NCI-H2029 treated with DMSO at 0.1 percent for 48 hours (cell line): ENCODE measurements at regions not wholly inside any gene's neighbourhood (a gene's known extent, or its start where the extent isn't known, plus 50 kb on each side); places are given as distances from the start of the nearest gene placed in this dataset.
"Not testable (repeated sequence)": the region's sequence is repeated elsewhere in the genome, so short reads cannot be mapped to it uniquely, and the experiment has no call there.

Experiments used
- DNase-seq: peaks from one replicate; lab custom pipeline; 2025; lab: John Stamatoyannopoulos, UW

DNA sequence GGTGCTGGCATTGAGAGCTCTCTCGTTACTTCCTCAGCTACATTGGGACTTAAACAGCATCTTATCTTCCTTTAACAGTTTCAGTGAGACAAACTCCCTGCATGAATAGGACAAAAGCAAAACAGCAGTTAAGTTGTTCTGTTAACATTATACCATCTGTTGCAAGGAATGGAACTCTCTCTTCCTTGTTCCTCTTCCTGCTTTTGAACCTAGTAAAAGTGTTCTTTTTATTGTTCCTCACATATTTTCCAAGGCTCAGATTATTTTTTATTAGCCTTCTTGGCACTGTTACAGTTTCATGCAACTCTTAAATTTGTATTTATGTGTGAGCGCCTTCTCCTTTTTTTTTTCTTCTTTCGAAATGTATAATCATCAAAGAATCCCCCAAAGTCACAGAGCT, 202.6 kb upstream of the UFM1 start:
- no peak for DNase-seq

DNA sequence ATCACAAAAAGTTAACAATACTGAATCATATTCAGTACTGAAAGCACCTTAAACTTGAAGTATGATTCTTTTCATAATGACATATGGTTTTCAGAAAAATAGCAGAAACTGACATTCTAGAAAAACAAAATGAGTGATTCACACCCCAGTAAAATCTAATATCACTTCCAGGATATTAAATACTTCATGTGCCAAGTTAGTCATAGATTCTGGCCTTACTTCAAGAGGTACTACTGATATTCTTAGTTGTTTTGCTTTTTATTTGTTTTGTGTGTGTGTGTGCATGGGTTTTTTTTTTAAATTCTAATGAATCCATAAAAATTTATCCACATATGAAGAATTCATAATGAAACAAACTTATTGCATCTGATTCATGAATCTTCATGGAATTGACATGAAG, 207.9 kb upstream of the UFM1 start:
- no peak for DNase-seq

DNA sequence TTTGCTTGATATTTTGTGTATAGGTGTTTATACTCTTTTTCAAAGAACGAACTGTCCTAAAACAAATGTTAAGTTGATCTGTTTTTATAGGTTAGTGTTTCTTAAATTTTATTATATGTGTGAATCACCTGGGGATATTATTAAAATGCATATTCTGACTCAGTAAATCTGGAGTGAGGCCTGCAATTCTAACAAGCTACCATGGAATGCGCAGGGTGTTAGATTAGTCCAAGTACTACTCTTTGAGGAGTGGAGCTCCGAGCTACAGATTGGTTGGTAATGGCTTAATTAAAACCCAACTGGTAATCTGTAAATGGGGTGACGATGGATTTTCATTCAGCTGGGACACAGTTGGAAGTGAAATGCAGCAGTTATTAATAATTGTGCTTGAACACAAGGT, 214.1 kb upstream of the UFM1 start:
- no peak for DNase-seq

DNA sequence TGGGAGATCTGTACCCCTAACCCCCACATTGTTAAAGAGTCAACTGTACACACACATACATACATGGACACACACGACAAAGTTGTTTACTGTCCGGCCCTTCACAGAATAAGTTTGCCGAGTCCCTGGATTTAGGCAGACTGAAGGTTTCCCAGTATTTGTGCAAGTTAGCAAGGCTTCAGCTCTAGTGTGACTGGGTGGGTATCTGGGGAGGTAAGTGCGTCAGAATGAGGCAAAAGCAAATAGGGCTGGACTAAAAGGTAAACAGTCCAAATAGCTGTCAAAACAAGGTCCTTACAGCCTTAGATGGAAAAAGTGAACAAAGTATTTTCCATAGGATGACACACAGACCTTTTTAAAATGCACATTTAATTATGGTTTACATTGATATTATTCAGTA, 228.4 kb upstream of the UFM1 start:
- DNase-seq, result no peak

DNA sequence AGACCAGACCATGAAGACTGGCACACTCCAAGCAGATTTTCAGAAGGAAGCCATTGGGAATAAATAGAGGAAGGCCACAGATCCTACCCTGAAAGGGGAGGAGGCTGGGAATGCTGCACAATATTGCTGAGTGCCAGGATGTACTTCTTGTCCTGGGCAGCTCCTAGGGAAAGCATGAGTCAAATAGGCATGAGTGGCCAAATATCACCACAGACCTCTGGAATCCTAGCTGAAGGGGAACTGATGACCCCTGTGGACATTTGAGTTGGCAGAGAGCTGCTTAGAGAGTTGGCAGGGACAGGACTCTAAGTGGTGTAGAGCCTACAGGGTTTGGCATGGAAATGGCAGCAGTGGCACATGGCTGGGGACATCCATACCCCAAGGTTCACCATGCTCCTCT, 234.3 kb upstream of the TRPC4 start:
- DNase-seq, result peak; percentile 2

DNA sequence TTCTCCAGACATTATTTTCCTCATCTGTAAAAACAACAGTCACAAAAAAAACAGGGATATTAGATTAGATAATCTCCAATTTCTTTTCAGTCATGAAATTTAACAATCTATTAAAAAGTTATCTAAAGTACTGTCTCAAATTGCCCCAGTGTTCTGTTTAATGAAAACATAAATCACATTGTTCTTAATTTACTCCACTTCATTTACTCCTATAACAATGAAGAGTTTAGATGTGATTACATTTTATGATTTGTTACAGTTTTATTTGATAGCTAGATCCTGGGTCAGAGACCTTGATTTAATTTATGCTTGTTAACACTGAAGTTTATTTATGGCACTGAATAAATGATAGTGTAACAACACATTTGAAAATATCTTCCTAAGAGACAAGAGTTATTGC, 230.2 kb upstream of the TRPC4 start:
- DNase-seq, result no peak

DNA sequence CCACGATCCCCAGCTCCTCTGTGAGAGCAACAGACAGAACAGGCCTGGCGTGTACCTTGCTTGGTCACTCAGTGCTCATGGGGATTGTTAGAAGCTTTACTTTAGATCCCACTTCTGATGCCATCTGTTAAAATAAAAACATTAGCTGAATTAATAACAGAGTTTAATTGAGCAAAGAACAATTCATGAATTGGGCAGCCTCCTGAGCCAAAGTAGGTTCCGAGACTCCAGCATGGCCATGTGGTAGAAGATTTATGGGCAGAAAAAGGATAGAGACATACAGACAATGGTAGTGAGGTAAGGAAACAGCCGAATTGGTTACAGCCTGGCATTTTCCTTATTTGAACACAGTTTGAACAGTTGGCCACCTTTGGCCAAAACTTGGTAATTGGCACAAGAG, 223.9 kb upstream of the TRPC4 start:
- no peak for DNase-seq

DNA sequence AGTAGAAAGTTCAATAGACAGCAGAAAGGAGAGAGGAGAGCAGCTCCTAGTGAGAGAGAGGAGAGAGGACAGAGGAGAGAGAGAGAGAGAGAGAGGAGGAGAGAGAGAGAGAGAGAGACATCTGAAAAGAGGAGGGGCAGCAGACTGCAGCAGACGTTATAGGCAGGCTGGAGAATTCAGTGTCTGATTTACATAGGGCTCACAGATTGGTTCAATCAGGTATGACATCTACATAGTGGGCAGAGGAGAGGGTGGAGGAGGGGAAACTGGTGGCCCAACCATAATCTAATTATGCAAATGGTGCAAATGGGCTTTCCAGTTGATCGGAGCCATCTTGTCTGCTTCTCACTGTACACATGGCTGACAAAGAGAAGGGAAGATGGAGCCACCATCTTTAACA, 221.3 kb upstream of the TRPC4 start:
- DNase-seq, result no peak

DNA sequence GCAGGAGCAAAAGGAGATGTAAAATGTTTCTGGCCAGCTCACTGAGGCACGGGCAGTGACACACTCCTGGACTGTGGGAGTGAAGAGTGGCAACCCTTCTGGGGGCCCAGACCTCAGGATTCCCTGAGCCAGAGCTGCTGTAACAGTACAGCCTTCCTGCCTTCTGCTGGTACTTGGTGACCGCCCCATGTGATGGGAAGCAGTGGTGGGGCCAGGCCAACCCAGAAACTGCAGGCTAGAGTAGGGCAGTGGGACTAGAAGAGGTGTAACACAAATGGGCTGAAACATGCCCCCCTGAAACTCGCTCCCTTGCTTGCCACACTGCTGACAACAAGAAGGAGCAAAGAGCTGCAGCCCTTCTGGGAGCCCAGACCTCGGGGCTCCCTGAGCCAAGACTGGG, 217.1 kb upstream of the TRPC4 start:
- no peak for DNase-seq

DNA sequence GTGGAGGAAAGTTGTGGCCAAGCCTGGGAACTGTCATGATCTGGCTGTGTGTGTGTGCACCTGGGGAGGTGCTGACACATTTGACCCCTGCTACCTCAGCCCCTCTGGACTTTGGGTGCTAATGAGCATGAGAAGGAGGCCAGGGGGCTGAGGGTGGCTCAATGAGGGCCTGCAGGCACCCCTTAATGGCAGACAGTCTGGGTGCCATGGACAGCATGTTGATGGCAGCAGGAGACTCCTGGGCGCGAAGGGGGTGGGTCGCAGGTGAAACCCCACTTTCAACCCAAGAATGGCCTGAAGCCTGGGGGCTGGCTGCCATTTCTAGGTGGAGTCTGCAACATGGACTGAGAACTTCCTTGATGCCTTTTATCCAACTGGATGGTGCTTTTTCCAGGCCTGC, 216.4 kb upstream of the TRPC4 start:
- no peak for DNase-seq

DNA sequence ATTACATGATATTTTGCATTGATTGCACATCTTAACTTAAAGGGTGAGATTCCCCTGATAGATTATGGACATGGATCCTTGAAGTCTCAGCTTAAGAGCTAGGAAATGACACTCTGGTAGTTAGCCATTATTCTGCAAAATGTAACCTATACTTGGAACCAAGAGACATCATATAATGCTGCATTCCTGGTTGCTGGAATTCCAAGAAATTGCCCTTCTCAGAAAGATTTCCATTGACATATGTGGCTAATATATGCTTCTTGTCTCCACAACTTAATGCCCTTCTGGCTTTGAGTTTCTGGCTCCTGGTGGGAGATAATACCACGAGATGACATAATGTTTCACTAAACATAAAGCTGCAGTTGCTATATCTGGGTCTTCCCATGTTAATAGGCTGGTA, 204.4 kb upstream of the TRPC4 start:
- no peak for DNase-seq

DNA sequence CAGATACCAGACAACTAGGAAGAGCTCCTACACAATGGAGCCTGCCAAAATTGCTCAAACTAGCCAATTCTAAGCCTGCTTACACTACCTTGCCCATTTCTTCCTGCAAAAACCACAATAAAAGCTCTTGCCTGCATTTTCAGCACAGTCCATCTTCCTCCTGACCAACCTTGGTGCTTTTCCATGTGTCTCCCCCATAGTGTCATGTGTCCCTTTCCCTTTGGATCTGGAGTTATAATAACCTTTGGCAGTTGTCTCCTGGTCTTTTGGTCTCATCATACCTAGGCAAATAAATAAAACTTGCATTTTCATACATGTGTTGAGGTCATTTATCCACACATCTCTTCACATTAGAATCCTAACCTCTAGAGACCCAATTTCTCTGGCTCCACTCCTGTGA, 203.1 kb upstream of the TRPC4 start:
- DNase-seq, result no peak

DNA sequence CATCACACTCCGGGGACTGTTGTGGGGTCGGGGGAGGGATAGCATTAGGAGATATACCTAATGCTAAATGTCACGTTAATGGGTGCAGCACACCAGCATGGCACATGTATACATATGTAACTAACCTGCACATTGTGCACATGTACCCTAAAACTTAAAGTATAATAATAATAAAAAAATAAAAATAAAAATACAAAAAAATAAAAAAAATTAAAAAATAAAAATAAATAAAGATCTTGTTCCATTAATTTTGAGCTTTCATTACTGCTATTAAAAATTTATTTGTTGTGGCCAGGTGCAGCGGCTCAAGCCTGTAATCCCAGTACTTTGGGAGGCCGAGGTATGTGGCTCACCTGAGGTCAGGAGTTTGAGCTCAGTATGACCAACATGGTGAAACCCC, 201.8 kb upstream of the TRPC4 start:
- DNase-seq, result not testable (repeated sequence)

DNA sequence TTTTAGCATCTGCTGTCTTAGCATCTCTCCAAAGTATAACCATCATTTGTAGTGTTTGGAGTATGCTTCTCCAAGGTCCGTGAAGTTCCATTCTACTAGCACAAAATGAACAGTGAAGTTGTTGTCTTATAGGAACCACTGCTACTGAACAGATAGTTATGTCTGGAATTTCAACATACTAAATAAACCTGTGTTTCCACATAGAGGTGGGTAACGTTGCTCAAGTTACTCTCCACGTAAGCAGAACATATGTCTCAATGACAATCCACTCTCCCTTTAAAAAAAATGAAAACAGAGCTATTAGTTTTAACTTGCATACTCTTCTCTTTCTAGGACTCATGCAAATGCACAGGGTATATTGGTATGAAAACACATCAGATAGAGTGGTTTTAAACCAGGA, 184.3 kb upstream of the TRPC4 start:
- no peak for DNase-seq

DNA sequence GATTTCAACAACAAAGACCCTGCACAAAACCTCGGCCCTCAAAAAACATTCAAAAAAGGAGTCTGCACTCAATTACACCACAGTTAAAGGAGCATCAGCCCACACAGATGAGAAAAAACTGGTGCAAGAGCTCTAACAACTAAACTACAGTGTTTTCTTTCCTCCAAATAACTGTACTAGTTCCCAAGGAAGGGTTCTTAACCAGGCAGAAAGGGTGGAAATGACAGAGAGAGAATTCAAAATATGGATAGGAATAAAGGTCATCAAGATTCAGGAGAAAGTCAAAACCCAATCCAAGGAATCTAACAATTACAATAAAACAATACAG, 176.4 kb upstream of the TRPC4 start:
- DNase-seq, result no peak

DNA sequence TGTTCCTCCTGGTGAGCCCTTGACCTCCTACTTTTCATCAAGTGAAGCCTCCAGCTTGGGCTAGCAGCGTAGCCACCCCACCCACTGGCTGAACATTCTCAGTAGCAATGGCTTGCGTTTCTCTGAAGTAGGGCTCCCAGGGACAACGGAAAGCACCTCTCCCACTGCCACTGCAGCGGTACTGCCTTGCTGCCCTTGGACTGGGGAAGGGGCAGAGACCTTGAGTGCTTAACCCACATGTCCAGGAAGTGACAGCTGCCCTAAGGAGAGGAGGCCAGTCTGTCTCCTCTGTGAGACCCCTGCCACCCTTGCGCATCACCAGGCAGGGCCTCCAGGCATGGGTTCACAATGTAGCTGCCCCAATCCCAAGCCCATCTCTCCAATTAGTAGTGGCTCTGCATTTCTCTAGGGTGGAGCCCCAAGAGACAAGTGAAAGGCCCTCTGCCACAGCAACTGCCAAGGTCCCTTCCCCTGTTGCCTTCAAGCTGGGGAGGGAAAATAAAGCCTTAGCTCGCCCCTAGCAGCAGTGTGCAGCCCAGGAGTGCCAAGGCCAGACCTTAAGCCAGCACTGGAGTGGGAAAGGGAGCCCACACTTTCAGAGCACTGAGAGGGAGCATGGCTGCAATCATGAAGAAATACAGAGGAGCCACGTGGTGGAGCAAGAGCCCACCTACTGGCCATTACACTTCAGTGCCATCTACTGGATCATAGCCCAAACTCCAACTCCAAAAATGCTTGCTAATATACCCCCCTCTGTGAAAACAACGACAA, 175.9 kb upstream of the TRPC4 start:
- peak; percentile 1 for DNase-seq

DNA sequence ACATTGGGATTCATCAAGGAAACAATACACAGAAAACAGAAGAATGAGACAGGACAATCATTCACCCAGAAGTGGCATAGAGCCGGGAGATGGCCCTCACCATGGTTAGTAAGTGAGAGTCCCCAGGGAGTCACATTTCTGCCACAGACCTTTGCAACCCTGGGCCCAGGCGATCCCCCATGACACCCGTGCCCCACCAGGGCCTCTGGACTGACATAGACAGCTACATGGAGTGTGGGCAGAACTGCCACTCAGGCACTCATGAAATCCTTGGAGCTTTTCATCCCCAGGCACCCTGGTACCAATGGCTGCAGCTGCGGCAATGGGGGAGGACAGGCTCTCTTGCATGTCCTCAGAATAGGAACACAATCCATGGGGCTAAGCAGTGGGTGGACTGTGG, 174.5 kb upstream of the TRPC4 start:
- DNase-seq, result no peak

DNA sequence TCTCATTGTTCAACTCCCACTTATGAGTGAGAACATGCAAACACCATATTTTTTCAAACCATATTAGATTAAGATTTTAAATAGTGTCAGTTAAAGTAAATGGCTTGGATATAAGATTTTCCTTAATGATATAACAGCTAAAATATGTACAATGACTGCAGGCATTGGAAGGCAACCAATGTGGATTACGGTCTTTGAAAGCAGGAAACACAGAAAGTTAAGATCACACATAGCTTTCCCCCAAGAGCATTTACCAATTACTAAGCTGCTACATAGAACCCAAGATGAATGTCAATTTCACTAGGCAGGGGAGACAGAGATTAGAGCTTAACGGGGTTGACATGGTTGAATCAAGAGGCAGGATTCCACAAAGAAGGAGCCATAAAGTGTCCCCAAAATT, 173.2 kb upstream of the TRPC4 start:
- DNase-seq, result no peak

DNA sequence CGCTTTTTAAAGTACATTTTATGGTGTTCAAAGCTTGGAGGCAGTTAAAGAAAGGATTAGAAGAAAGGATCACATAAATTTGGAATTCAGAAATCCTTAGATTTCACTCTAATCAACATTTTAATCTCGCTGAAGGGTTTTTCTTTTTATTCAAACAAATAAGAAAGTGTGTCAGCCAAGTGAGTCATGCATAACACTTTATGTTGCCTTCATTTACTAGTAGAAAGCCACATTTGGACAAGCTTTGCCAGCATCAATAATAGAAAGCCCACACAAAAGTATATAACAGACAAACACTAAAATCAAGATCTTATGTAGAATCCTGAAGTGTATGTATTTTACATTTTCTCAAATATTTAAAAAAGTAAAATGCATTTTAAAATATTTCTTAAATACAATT, 154.9 kb upstream of the TRPC4 start:
- no peak for DNase-seq

DNA sequence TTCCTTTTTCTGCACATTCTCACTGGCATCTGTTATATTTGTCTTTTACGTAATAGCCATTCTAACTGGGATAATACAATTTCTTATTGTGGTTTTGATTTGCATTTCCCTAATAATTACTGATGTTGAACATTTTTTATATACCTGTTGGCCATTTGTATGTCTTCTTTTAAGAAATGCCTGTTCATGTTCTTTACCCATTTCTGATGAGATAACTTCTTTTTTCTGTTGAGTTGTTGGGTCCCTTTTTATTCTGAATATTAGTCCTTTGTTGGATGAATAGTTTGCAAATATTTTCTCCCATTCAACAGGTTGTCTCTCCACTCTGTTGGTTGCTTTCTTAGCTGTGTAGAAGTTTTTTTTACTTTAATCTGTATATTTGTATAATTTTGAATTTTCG, 147.7 kb upstream of the TRPC4 start:
- no peak for DNase-seq

DNA sequence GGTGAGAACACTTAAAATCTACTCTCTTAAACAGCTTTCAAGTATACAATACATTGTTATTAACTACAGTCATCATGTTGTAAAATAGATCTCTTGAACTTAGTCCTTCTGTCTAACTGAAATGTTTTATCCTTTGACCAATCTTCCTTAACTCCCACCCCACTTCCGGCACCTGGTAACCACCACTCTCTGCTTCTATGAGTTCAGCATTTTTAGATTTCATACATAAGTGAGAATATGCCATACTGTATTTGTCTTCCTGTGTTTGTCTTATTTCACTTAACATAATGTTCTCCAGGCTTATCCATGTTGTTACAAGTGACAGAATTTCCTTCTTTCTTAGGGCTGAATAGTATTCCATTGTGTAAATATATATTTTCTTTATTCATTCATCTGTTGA, 144.1 kb upstream of the TRPC4 start:
- no peak for DNase-seq

DNA sequence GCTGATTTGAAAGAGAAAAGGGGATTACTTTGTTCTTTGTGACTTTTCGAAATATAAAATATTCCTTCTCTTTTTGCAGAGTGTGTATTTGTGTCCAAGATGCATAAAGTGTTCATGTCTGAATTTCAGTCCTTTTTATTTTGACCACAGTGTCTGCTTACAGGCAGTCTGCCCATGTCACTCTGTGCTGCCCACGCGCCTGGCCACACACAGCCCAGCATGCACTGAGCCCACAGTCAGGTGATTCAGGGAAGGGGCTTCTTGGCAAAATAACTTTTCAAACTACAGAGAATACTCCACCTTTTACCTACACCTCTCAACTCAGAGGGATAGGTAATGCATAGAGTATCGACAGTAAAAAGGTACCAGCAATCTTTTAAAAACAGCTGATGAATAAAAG, 142.5 kb upstream of the TRPC4 start:
- no peak for DNase-seq

DNA sequence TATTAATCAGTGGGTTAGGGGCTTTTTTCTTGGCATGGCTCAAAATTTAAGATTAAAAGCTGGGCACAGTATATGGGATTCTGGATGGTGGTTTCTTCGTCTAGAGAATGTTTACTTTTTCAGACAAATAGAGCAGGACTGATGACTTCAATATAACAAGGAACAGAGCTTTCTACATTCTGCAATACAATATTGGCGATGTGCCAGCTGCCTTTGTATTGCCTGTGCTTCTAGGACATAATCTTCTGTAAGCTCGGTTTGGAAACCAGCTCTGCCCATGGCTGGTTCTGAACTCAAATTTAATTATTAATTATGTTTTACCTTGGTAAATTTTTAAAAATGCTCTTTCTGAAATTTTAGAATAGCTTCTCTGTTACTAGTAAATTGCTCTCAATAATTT, 139.1 kb upstream of the TRPC4 start:
- peak; percentile 7 for DNase-seq

DNA sequence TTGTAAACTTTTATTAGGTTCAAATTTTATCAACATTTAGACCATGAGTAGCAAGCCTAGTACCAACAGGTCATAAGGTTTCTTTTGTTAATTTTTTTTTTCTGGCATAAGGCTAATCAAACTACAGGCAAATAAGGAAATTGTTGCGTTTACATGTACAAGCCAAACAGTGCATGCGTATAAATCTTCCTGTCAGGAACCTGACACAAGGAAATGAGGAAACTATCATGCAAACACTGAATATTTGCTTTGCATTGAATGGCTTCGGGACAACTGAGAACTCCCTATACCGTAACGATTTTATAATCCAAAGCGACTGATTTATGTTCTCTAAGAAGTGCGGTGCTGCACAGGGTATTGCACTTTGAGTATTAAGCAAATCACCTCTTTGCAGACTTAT, 133.0 kb upstream of the TRPC4 start:
- no peak for DNase-seq

DNA sequence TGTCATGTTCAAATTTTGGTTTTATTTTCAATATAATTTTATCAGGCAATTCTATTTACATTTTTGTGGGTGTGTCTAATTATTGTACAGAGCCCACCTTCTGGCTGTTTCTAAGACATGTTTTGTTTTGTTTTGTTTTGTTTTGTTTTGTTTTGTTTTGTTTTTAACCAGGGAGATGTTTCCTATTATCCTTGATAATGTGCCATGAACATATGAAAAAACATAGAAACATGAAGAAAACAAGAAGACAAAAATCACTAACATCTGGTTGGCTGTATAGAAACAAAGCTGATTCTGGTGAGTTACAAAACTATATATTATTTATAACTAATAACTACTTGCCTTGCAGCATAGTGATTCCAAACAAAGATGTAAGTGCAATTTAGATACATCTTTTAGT, 128.1 kb upstream of the TRPC4 start:
- DNase-seq, result no peak
